Fibroblast of the aortic adventitia (primary cell): ENCODE measurements at regions not wholly inside any gene's neighbourhood (a gene's known extent, or its start where the extent isn't known, plus 50 kb on each side); places are given as distances from the start of the nearest gene placed in this dataset.
A peak's percentile ranks its signal among the peaks of the same experiment; 100 is the strongest.

Source experiments
- DNase-seq: peaks from one replicate; pipeline ENCODE4 v3.0.0-alpha.2; 2010; ENCODE audit warnings: low read depth
- H3K4me3 ChIP-seq: 2 replicates; pipeline ENCODE4 v1.5.1; 2011; ENCODE audit warnings: low read depth, mild to moderate bottlenecking, control low read depth, low read length, moderate library complexity
- TF ChIP-seq, protein P1 (sequence below): IDR thresholded peaks from 2 replicates; pipeline ENCODE4 v1.5.1; 2011; ENCODE audit warnings: mild to moderate bottlenecking, low read length, control low read depth, inconsistent platforms; ENCODE audit not compliant: insufficient read depth

- peak; percentile 24 for DNase-seq
- TF ChIP-seq, protein P1, sequence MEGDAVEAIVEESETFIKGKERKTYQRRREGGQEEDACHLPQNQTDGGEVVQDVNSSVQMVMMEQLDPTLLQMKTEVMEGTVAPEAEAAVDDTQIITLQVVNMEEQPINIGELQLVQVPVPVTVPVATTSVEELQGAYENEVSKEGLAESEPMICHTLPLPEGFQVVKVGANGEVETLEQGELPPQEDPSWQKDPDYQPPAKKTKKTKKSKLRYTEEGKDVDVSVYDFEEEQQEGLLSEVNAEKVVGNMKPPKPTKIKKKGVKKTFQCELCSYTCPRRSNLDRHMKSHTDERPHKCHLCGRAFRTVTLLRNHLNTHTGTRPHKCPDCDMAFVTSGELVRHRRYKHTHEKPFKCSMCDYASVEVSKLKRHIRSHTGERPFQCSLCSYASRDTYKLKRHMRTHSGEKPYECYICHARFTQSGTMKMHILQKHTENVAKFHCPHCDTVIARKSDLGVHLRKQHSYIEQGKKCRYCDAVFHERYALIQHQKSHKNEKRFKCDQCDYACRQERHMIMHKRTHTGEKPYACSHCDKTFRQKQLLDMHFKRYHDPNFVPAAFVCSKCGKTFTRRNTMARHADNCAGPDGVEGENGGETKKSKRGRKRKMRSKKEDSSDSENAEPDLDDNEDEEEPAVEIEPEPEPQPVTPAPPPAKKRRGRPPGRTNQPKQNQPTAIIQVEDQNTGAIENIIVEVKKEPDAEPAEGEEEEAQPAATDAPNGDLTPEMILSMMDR, result no peak
- H3K4me3 ChIP-seq, result no peak overlapping the region
Observed at GRCh38 chr6:133594652-133595110, 294.2 kb upstream of the TCF21 start.

- TF ChIP-seq, protein P1, result no peak
Observed at GRCh38 chr6:133595111-133595761, 293.7 kb upstream of the TCF21 start.

GRCh38 chr6:133606852-133607251 is 282.1 kb upstream of the TCF21 start:
- no peak for DNase-seq
- TF ChIP-seq, protein P1, result no peak
- H3K4me3 ChIP-seq, result no peak overlapping the region

More at GRCh38 chr6:133595111-133595761, 293.7 kb upstream of the TCF21 start:
- peak; percentile 73 for DNase-seq
- H3K4me3 ChIP-seq, result no peak overlapping the region

GRCh38 chr6:133608620-133609019 is 280.3 kb upstream of the TCF21 start:
- no peak overlapping the region for H3K4me3 ChIP-seq
- DNase-seq, result no peak
- TF ChIP-seq, protein P1, result no peak

DNA sequence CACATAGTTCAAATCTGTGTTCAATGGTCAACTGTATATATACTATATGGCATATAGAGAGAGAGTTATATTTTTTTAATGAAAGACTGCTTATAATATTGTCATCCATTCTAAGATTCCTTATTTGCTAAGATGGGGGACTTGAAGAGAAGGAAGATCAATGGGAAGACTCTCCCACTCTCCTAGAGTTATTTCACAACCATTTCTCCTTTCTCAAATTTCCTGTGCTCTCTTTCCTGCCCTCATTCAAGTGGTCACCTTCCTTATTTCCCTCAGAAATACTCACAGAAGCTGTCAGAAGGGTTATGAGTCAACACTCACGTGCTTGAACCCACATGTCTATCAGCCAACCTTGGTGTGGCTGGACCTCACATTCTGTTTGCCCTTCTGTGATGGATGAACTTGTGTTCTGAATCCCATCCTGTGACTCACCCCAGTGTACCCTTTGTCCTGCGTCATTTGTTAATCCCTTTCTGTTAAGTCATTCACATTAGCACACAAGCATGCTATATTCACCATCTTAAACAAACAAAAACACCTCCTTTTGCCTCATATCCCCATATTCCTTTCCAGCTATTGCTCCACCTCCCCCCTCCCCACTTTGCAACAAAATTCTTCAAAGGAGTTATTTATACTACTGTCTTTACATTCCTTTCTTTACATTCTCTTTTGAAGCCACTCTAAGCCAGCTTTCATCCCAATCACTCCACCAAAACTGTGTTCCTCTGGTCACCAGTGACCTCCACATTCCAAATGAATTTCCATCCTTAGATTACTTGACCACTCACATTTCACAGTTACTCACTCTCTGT is 279.3 kb upstream of the TCF21 start:
- DNase-seq, result peak; percentile 99
- no peak overlapping the region for H3K4me3 ChIP-seq
- TF ChIP-seq, protein P1, result no peak

GRCh38 chr6:133610227-133610840 is 278.6 kb upstream of the TCF21 start:
- DNase-seq, result peak; percentile 52
- TF ChIP-seq, protein P1, result no peak
- no peak overlapping the region for H3K4me3 ChIP-seq
